Neural progenitor cell (in vitro differentiated cells): ENCODE measurements at regions not wholly inside any gene's neighbourhood (a gene's known extent, or its start where the extent isn't known, plus 50 kb on each side); places are given as distances from the start of the nearest gene placed in this dataset.

Experiments
- DNase-seq: peaks from one replicate; pipeline ENCODE4 v3.0.0-alpha.2; 2016; ENCODE audit warnings: low spot score
- H2AFZ ChIP-seq: fragments of 200-600 bp; sonication (generic); replicated peaks from 2 replicates; pipeline ENCODE4 v1.6.1; 2016; ENCODE audit warnings: antibody characterized with exemption
- H3F3A ChIP-seq: fragments of 200-600 bp; sonication (generic); 2 replicates; pipeline ENCODE4 v1.6.1; 2016; ENCODE audit warnings: antibody characterized with exemption, low read depth
- H3K27ac ChIP-seq: fragments of 200-600 bp; sonication (generic); 2 replicates; pipeline ENCODE4 v1.5.1; 2016; ENCODE audit warnings: mild to moderate bottlenecking
- H3K27me3 ChIP-seq: fragments of 200-600 bp; sonication (generic); 2 replicates; pipeline ENCODE4 v1.6.1; 2016; ENCODE audit warnings: mild to moderate bottlenecking, moderate library complexity
- H3K36me3 ChIP-seq: fragments of 200-600 bp; sonication (generic); 2 replicates; pipeline ENCODE4 v1.5.1; 2016
- H3K4me1 ChIP-seq: fragments of 200-600 bp; sonication (generic); 2 replicates; pipeline ENCODE4 v1.6.1; 2016; ENCODE audit warnings: mixed run types
- H3K4me2 ChIP-seq: fragments of 200-600 bp; sonication (generic); 2 replicates; pipeline ENCODE4 v1.6.1; 2016
- H3K4me3 ChIP-seq: fragments of 200-600 bp; sonication (generic); 2 replicates; pipeline ENCODE4 v1.5.1; 2016
- H3K79me2 ChIP-seq: fragments of 200-600 bp; sonication (generic); 2 replicates; pipeline ENCODE4 v1.6.1; 2016; ENCODE audit warnings: low read depth
- H3K9ac ChIP-seq: fragments of 200-600 bp; sonication (generic); 2 replicates; pipeline ENCODE4 v1.6.1; 2016
- H3K9me3 ChIP-seq: fragments of 200-600 bp; sonication (generic); 2 replicates; pipeline ENCODE4 v1.5.1; 2016; ENCODE audit warnings: low read depth
- H4K20me1 ChIP-seq: fragments of 200-600 bp; sonication (generic); 2 replicates; pipeline ENCODE4 v1.6.1; 2016; ENCODE audit warnings: low read depth
- H3K27ac Mint-ChIP-seq: 3 replicates; pipeline ENCODE4 v1.8.0; 2021; ENCODE audit warnings: mixed read lengths
- H3K27me3 Mint-ChIP-seq: 2 replicates; pipeline ENCODE4 v1.8.0; 2022; ENCODE audit warnings: low read depth, mild to moderate bottlenecking, inconsistent platforms, moderate library complexity, mixed read lengths; ENCODE audit not compliant: insufficient read depth
- H3K36me3 Mint-ChIP-seq: 3 replicates; pipeline ENCODE4 v1.8.0; 2021; ENCODE audit warnings: mixed read lengths
- H3K4me1 Mint-ChIP-seq: 3 replicates; pipeline ENCODE4 v1.8.0; 2021; ENCODE audit warnings: mixed read lengths
- H3K4me3 Mint-ChIP-seq: 3 replicates; pipeline ENCODE4 v1.8.0; 2021; ENCODE audit warnings: mild to moderate bottlenecking, moderate library complexity, mixed read lengths
- H3K9me3 Mint-ChIP-seq: 3 replicates; pipeline ENCODE4 v1.8.0; 2020; ENCODE audit warnings: mixed read lengths
- EZH2 ChIP-seq: fragments of 200-600 bp; sonication (generic); IDR thresholded peaks from 2 replicates; pipeline ENCODE4 v1.6.1; 2017; ENCODE audit warnings: antibody characterized with exemption, mild to moderate bottlenecking, moderate library complexity
- EZH2phosphoT487 ChIP-seq: fragments of 200-600 bp; sonication (generic); IDR thresholded peaks from 2 replicates; pipeline ENCODE4 v1.6.1; 2017; ENCODE audit warnings: antibody characterized with exemption
- TF ChIP-seq, protein P1 (sequence below): fragments of 200-600 bp; sonication (generic); IDR thresholded peaks from 2 replicates; pipeline ENCODE4 v1.5.1; 2017; ENCODE audit warnings: antibody characterized with exemption, mild to moderate bottlenecking

DNA sequence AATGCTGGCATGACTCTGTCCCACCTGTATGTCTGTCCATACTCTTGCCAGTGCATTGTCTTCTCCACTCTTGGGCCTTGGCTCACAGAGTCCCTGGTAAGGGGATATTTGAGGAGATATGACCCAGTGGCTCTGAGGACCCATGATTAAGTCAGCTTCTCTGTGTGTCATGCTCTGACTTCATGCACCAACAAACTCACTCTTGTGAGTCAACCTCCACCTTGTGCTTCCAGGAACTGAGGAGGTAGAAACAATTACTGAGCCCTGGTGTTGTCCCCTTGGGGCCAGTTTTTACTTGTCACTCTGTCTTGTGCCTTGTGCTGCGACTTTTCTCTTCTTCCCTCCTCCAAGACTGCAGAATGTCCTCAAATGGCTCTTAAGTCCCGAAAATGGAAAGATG, 127.1 kb downstream of the ABHD5 start:
- H3K4me1 ChIP-seq: no peaks in the 10 kb centered on the region
- no peak for TF ChIP-seq EZH2
- H3K4me1 Mint-ChIP-seq: no peaks in the 10 kb centered on the region

DNA sequence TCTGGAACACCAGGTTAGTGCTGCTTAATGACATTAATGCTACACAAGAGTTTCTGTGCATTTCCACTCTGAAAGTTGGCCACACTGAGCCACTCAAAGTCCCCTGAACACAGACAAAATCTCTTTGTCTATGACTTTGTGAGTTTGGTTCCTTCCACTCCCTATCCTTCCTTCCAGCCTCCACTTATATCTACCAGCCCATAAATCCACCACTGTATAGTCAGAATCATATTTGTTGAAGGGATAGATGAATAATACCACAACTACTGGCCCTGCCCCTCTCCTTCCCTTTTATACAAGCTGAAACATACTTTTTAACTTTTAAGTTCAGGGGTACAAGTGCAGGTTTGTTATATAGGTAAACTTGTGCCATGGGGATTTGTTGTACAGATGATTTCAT, 127.5 kb downstream of the ABHD5 start:
- DNase-seq: no peak
- Mint-ChIP-seq H3K27me3 (peaks cover 5% of the 10 kb centered on the region), H3K4me1 (no peaks in the 10 kb centered on the region), H3K9me3 (no peaks in the 10 kb centered on the region), H3K4me3 (no peak overlapping the region), H3K27ac (no peak overlapping the region), H3K36me3 (no peaks in the 10 kb centered on the region)
- Histone ChIP-seq H3F3A (no peaks in the 10 kb centered on the region), H2AFZ (no peak overlapping the region), H3K4me2 (no peak overlapping the region), H3K4me3 (no peak overlapping the region), H3K9ac (no peak overlapping the region), H3K4me1 (no peaks in the 10 kb centered on the region), H3K27ac (no peak overlapping the region), H3K27me3 (no peaks in the 10 kb centered on the region), H3K9me3 (no peaks in the 10 kb centered on the region), H3K36me3 (no peaks in the 10 kb centered on the region), H3K79me2 (no peaks in the 10 kb centered on the region), H4K20me1 (no peaks in the 10 kb centered on the region)
- no peak for TF ChIP-seq EZH2phosphoT487
- TF ChIP-seq, protein P1, sequence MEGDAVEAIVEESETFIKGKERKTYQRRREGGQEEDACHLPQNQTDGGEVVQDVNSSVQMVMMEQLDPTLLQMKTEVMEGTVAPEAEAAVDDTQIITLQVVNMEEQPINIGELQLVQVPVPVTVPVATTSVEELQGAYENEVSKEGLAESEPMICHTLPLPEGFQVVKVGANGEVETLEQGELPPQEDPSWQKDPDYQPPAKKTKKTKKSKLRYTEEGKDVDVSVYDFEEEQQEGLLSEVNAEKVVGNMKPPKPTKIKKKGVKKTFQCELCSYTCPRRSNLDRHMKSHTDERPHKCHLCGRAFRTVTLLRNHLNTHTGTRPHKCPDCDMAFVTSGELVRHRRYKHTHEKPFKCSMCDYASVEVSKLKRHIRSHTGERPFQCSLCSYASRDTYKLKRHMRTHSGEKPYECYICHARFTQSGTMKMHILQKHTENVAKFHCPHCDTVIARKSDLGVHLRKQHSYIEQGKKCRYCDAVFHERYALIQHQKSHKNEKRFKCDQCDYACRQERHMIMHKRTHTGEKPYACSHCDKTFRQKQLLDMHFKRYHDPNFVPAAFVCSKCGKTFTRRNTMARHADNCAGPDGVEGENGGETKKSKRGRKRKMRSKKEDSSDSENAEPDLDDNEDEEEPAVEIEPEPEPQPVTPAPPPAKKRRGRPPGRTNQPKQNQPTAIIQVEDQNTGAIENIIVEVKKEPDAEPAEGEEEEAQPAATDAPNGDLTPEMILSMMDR: no peak
- no peak for TF ChIP-seq EZH2

More for the DNA sequence above, 127.1 kb downstream of the ABHD5 start:
- Histone ChIP-seq H3K4me3 (no peak overlapping the region), H3K79me2 (no peaks in the 10 kb centered on the region), H3K27ac (no peak overlapping the region), H4K20me1 (no peaks in the 10 kb centered on the region), H3K9me3 (no peaks in the 10 kb centered on the region), H3K36me3 (no peaks in the 10 kb centered on the region), H3F3A (no peaks in the 10 kb centered on the region), H3K9ac (no peak overlapping the region), H2AFZ (no peak overlapping the region), H3K27me3 (no peaks in the 10 kb centered on the region), H3K4me2 (no peak overlapping the region)
- Mint-ChIP-seq H3K9me3 (no peaks in the 10 kb centered on the region), H3K27me3 (peaks cover 7% of the 10 kb centered on the region), H3K27ac (no peak overlapping the region), H3K36me3 (no peaks in the 10 kb centered on the region), H3K4me3 (no peak overlapping the region)
- no peak for DNase-seq

DNA sequence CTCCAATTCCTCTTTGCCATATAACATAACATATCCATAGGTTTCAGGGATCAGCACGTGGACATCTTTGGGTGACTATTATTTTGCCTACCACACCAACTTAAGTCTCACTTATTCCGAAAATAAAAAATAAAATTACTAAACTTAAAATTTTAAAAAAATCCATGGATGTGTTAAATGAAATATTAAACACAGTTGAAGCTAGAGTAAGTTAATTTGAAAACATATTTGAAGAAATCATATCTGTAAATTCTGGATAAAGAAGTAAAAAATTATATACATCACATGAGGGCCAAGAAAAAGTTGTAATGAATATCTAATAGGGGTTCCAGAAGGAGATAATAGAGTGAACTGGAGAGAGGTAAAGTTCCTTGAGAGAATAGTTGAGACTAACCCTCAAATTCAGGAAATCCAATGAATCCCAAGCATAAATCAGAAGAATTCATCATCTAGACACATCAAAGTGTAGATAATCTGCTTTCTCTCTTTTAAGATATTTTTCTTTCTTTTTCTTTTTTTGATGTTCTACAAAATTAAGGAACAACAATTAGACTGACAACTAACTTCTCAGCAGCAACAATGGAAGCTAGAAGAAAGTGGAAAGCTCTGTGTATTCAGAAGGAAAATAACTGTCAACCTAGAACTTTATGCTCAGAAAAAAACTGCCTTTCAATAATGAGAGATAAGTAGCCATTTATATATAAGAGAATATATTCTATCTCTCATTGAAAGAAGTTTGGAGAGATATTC, 147.4 kb downstream of the ABHD5 start:
- TF ChIP-seq EZH2phosphoT487 (no peak), EZH2 (no peak)
- TF ChIP-seq, protein P1: no peak
- no peak for DNase-seq
- Histone ChIP-seq H3K4me2 (no peak overlapping the region), H2AFZ (no peak overlapping the region), H3K36me3 (no peaks in the 10 kb centered on the region), H3K9ac (no peak overlapping the region), H3K27me3 (no peaks in the 10 kb centered on the region), H3K9me3 (no peaks in the 10 kb centered on the region), H3K4me1 (no peaks in the 10 kb centered on the region), H3F3A (no peaks in the 10 kb centered on the region), H3K79me2 (no peaks in the 10 kb centered on the region), H3K4me3 (no peak overlapping the region), H3K27ac (no peak overlapping the region), H4K20me1 (no peaks in the 10 kb centered on the region)
- Mint-ChIP-seq H3K27ac (no peak overlapping the region), H3K36me3 (no peaks in the 10 kb centered on the region), H3K4me3 (no peak overlapping the region), H3K9me3 (peaks cover 19% of the 10 kb centered on the region), H3K4me1 (no peaks in the 10 kb centered on the region), H3K27me3 (peaks cover 3% of the 10 kb centered on the region)

DNA sequence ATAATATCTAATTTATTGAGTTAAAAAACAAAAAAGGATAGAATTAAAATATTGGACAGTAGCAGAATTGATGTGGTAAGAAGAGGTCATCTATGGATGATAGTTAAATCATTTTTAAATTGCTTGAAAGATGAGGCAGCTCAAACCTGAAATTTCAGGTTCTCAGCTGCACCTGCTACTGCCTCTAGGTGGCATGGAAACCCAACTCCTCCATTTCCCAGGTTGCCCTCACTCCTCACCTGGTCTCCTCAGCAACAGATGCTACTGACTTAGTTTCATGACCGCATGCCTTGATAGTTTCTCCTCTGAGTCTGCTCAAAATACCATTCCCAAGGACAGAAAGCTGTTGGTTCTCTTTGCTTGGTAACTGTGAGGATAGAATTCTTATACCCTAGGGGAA, 148.1 kb downstream of the ABHD5 start:
- Histone ChIP-seq H3K27me3 (no peaks in the 10 kb centered on the region), H3F3A (no peaks in the 10 kb centered on the region), H3K4me3 (no peak overlapping the region), H3K9me3 (no peaks in the 10 kb centered on the region), H3K27ac (no peak overlapping the region), H4K20me1 (no peaks in the 10 kb centered on the region), H3K79me2 (no peaks in the 10 kb centered on the region), H3K4me1 (no peaks in the 10 kb centered on the region), H3K9ac (no peak overlapping the region), H2AFZ (no peak overlapping the region), H3K4me2 (no peak overlapping the region), H3K36me3 (no peaks in the 10 kb centered on the region)
- no peaks in the 10 kb centered on the region for H3K36me3 Mint-ChIP-seq
- peaks cover 23% of the 10 kb centered on the region for H3K9me3 Mint-ChIP-seq
- no peak for DNase-seq
- TF ChIP-seq, protein P1: no peak
- TF ChIP-seq EZH2 (no peak), EZH2phosphoT487 (no peak)
- H3K4me1 Mint-ChIP-seq: no peaks in the 10 kb centered on the region
- no peak overlapping the region for H3K4me3 Mint-ChIP-seq
- no peak overlapping the region for H3K27ac Mint-ChIP-seq
- H3K27me3 Mint-ChIP-seq: peaks cover 3% of the 10 kb centered on the region
